A549 (cell line): ENCODE measurements at regions not wholly inside any gene's neighbourhood (a gene's known extent, or its start where the extent isn't known, plus 50 kb on each side); places are given as distances from the start of the nearest gene placed in this dataset.
A peak's percentile ranks its signal among the peaks of the same experiment; 100 is the strongest.

Experiments used
- ATAC-seq, 2 experiments: fragments of 200-7000 bp in 1 of 2; fragments of >200 bp in 1 of 2; cut with Nextera tagmentation in 1 of 2; cut with Tn5 transposase in 1 of 2; 3 replicates each; pipeline versions ENCODE4 v1.8.0 to v1.9.1; 2018 to 2020; ENCODE audit warnings: mild to moderate bottlenecking in 1 of 2, moderate library complexity in 1 of 2
- CTCF ChIA-PET: fragments of 300-600 bp; sonication (Branson Sonifier 250); formaldehyde crosslinking; extraction: SDS; loops from one replicate; lab custom pipeline; 2021; ENCODE audit warnings: antibody characterized with exemption, inconsistent platforms; lab: Yijun Ruan, JAX
- POLR2A ChIA-PET: fragments of 350-600 bp; formaldehyde crosslinking; extraction: SDS; loops from one replicate; lab custom pipeline; 2021; ENCODE audit warnings: antibody characterized with exemption, inconsistent platforms; lab: Yijun Ruan, JAX
- DNase-seq, 2 experiments: peaks; one replicate each; pipeline versions ENCODE4 v3.0.0 to v3.0.0-alpha.2; 2011 to 2016; ENCODE audit warnings: low read depth in 1 of 2, low spot score in 1 of 2
- FAIRE-seq: peaks from 2 replicates; lab custom pipeline; 2011; peaks lifted over from hg19 to GRCh38; lab: Jason Lieb, UNC
- H3K27ac ChIP-seq, 2 experiments: fragments of >200 bp; sonication (Bioruptor Twin); formaldehyde crosslinking; 3 replicates each; pipeline ENCODE4 v1.5.1; 2016 to 2017
- H3K4me1 ChIP-seq: fragments of >200 bp; sonication (Bioruptor Twin); formaldehyde crosslinking; 3 replicates; pipeline ENCODE4 v1.6.1; 2016
- H3K4me2 ChIP-seq: fragments of >200 bp; sonication (Bioruptor Twin); formaldehyde crosslinking; 3 replicates; pipeline ENCODE4 v1.6.1; 2016
- H3K4me3 ChIP-seq: fragments of >200 bp; sonication (Bioruptor Twin); formaldehyde crosslinking; 3 replicates; pipeline ENCODE4 v1.5.1; 2016
- H3K9me3 ChIP-seq: fragments of >200 bp; sonication (Bioruptor Twin); formaldehyde crosslinking; 3 replicates; pipeline ENCODE4 v1.6.1; 2016
- BHLHE40 ChIP-seq: IDR thresholded peaks from 2 replicates; pipeline ENCODE4 v1.6.1; 2012; ENCODE audit warnings: low read depth, low read length, inconsistent platforms
- CBX8 ChIP-seq: fragments of 200-600 bp; sonication (generic); IDR thresholded peaks from 2 replicates; pipeline ENCODE4 v1.6.1; 2016
- CHD4 ChIP-seq: fragments of 200-600 bp; sonication (generic); IDR thresholded peaks from 2 replicates; pipeline ENCODE4 v1.6.1; 2016; ENCODE audit warnings: antibody characterized with exemption, mild to moderate bottlenecking, borderline replicate concordance
- HDAC2 ChIP-seq: fragments of 200-600 bp; sonication (generic); IDR thresholded peaks from 2 replicates; pipeline ENCODE4 v1.6.1; 2016
- HMGXB4 ChIP-seq: fragments of 250-450 bp; sonication (Bioruptor Pico); IDR thresholded peaks from 2 replicates; pipeline ENCODE4 v1.5.0; 2021; ENCODE audit warnings: mild to moderate bottlenecking, moderate library complexity, borderline replicate concordance
- HOXA7 ChIP-seq: fragments of 250-450 bp; sonication (Bioruptor Pico); IDR thresholded peaks from 2 replicates; pipeline ENCODE4 v1.5.0; 2020; ENCODE audit warnings: mild to moderate bottlenecking, moderate library complexity
- HOXB13 ChIP-seq: fragments of 250-450 bp; sonication (Bioruptor Pico); IDR thresholded peaks from 2 replicates; pipeline ENCODE4 v1.5.0; 2020; ENCODE audit warnings: low read depth, mild to moderate bottlenecking, moderate library complexity
- JUN ChIP-seq, 2 experiments: fragments of >200 bp; sonication (Bioruptor Twin); formaldehyde crosslinking; IDR thresholded peaks; 2 replicates in 1 of 2; 3 replicates in 1 of 2; pipeline ENCODE4 v1.6.1; 2016 to 2017
- MAX ChIP-seq: IDR thresholded peaks from 2 replicates; pipeline ENCODE4 v1.6.1; 2012
- RAD21 ChIP-seq, 2 experiments: fragments of >200 bp in 1 of 2; sonication (Bioruptor Twin) in 1 of 2; formaldehyde crosslinking in 1 of 2; IDR thresholded peaks in 1 of 2; conservative IDR thresholded peaks in 1 of 2; 2 replicates in 1 of 2; 3 replicates in 1 of 2; pipeline ENCODE4 v1.6.1; 2012 to 2018; ENCODE audit warnings: inconsistent platforms in 1 of 2
- SMC3 ChIP-seq: fragments of >200 bp; sonication (Bioruptor Twin); formaldehyde crosslinking; IDR thresholded peaks from 3 replicates; pipeline ENCODE4 v1.6.1; 2018; ENCODE audit warnings: inconsistent platforms
- SREBF2 ChIP-seq: fragments of 450-650 bp; IDR thresholded peaks from 2 replicates; pipeline ENCODE4 v1.6.1; 2014; ENCODE audit warnings: mild to moderate bottlenecking, moderate library complexity
- TP53 ChIP-seq: fragments of 250-450 bp; sonication (Bioruptor Pico); IDR thresholded peaks from 2 replicates; pipeline ENCODE4 v1.5.0; 2021; ENCODE audit warnings: mild to moderate bottlenecking, moderate library complexity
- USF2 ChIP-seq: fragments of 450-650 bp; IDR thresholded peaks from 2 replicates; pipeline ENCODE4 v1.6.1; 2014; ENCODE audit warnings: antibody characterized with exemption
- ZC3H11A ChIP-seq: fragments of 450-650 bp; IDR thresholded peaks from 2 replicates; pipeline ENCODE4 v1.6.1; 2014; ENCODE audit warnings: antibody characterized with exemption, mild to moderate bottlenecking
- WGBS: methylation state at CpG from one replicate; pipeline ENCODE4 v1.1.6; 2017; ENCODE audit errors: missing lambda C conversion rate; 5-methylcytosine and 5-hydroxymethylcytosine counted together
- TF ChIP-seq, protein P1 (sequence below): IDR thresholded peaks from 2 replicates; pipeline ENCODE4 v1.6.1; 2012; ENCODE audit warnings: low read depth, borderline replicate concordance
- TF ChIP-seq, protein P2 (sequence below): fragments of 200-600 bp; sonication (generic); IDR thresholded peaks from 2 replicates; pipeline ENCODE4 v1.6.1; 2016; ENCODE audit warnings: antibody characterized with exemption, mild to moderate bottlenecking, moderate library complexity
- TF ChIP-seq, protein P3 (sequence below): fragments of >200 bp; sonication (Bioruptor Twin); formaldehyde crosslinking; IDR thresholded peaks from 3 replicates; pipeline ENCODE4 v1.5.1; 2016

DNA sequence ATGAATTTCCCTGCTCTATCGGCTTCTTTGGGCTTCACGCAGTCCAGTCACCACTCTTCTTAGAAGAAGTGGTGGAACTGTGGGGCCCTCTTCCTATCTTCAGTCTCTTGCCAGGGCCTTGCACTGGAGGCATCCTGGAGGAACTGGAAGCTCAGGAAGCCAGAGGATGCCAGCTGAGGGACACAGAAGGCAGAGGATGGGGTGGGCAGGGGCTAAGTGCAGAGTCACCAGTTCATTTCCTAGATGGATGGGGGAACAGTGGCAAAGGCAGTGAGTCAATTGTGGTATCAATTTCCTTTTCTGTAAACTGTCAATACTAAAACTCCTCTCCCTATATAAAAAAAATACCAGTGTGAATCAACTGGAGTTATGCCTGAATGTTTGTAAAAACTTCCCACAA, 419.7 kb downstream of the KLF12 start:
- Histone ChIP-seq H3K4me2 (no peak overlapping the region), H3K4me3 (no peak overlapping the region), H3K4me1 (peaks cover 5% of the 10 kb centered on the region; the same call in 1 of the 3 replicates), H3K9me3 (no peaks in the 10 kb centered on the region), H3K27ac (no peak overlapping the region)
- CTCF ChIA-PET, result interaction anchor here (0.9 to 1.0 kb wide), 2 partner anchors 11 to 907 kb away, joined by 3 read pairs; no protein-coding TSS in a partner anchor
- DNase-seq (no peak), ATAC-seq (no peak), FAIRE-seq (no peak)
- TF ChIP-seq SREBF2 (no peak), BHLHE40 (no peak), ZC3H11A (no peak), HOXA7 (no peak), HOXB13 (CRISPR knock-in tag) (no peak), MAX (no peak), USF2 (no peak), TP53 (CRISPR knock-in tag) (no peak), HMGXB4 (CRISPR knock-in tag) (no peak), HDAC2 (no peak), CBX8 (no peak), JUN (IDR thresholded peaks at IDR 0.05) (no peak)
- TF ChIP-seq, protein P1, sequence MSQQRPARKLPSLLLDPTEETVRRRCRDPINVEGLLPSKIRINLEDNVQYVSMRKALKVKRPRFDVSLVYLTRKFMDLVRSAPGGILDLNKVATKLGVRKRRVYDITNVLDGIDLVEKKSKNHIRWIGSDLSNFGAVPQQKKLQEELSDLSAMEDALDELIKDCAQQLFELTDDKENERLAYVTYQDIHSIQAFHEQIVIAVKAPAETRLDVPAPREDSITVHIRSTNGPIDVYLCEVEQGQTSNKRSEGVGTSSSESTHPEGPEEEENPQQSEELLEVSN, result no peak
- TF ChIP-seq, protein P2, sequence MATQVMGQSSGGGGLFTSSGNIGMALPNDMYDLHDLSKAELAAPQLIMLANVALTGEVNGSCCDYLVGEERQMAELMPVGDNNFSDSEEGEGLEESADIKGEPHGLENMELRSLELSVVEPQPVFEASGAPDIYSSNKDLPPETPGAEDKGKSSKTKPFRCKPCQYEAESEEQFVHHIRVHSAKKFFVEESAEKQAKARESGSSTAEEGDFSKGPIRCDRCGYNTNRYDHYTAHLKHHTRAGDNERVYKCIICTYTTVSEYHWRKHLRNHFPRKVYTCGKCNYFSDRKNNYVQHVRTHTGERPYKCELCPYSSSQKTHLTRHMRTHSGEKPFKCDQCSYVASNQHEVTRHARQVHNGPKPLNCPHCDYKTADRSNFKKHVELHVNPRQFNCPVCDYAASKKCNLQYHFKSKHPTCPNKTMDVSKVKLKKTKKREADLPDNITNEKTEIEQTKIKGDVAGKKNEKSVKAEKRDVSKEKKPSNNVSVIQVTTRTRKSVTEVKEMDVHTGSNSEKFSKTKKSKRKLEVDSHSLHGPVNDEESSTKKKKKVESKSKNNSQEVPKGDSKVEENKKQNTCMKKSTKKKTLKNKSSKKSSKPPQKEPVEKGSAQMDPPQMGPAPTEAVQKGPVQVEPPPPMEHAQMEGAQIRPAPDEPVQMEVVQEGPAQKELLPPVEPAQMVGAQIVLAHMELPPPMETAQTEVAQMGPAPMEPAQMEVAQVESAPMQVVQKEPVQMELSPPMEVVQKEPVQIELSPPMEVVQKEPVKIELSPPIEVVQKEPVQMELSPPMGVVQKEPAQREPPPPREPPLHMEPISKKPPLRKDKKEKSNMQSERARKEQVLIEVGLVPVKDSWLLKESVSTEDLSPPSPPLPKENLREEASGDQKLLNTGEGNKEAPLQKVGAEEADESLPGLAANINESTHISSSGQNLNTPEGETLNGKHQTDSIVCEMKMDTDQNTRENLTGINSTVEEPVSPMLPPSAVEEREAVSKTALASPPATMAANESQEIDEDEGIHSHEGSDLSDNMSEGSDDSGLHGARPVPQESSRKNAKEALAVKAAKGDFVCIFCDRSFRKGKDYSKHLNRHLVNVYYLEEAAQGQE, result no peak
- WGBS, result 94% methylated on average over 2 of the region's 2 CpGs
- POLR2A ChIA-PET, result no interaction called here

DNA sequence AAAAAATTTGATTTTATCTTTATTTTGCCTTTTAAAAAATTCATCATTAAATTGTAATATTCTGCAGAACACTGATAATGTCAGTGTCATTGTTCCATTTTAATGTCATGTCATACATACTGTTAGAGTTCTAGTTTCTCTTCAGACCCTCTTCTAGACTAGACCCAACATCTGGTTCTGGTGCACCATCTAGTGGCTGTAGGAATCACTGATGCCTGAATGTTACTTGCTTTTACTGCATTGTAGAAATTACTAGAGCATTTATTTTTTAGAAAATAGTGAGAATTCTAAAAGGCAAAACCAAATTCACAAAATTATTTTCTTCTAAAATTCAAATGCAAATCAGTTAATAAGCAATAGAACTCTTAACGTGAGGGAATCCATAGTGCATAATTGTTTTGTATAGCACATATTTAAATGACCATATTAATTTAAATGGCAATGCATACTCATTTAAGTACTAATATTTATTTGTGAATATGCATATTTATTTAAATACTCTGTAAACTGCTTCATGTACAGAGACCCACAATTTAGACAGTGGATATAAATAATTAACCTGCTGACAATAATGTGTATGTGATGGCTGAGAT, 425.7 kb downstream of the KLF12 start:
- Histone ChIP-seq H3K27ac (no peak overlapping the region), H3K4me2 (no peak overlapping the region), H3K4me3 (no peak overlapping the region), H3K4me1 (peaks cover 6% of the 10 kb centered on the region; the same call in 1 of the 3 replicates), H3K9me3 (no peaks in the 10 kb centered on the region)
- TF ChIP-seq CHD4, result no peak
- TF ChIP-seq RAD21 (conservative IDR thresholded peaks at IDR 0.05 in 1 of 2, IDR thresholded peaks at IDR 0.05 in 1 of 2), result peak; percentile 93 to 95
- TF ChIP-seq, protein P3, sequence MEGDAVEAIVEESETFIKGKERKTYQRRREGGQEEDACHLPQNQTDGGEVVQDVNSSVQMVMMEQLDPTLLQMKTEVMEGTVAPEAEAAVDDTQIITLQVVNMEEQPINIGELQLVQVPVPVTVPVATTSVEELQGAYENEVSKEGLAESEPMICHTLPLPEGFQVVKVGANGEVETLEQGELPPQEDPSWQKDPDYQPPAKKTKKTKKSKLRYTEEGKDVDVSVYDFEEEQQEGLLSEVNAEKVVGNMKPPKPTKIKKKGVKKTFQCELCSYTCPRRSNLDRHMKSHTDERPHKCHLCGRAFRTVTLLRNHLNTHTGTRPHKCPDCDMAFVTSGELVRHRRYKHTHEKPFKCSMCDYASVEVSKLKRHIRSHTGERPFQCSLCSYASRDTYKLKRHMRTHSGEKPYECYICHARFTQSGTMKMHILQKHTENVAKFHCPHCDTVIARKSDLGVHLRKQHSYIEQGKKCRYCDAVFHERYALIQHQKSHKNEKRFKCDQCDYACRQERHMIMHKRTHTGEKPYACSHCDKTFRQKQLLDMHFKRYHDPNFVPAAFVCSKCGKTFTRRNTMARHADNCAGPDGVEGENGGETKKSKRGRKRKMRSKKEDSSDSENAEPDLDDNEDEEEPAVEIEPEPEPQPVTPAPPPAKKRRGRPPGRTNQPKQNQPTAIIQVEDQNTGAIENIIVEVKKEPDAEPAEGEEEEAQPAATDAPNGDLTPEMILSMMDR, result peak; percentile 88
- peak; percentile 90 for TF ChIP-seq SMC3
- FAIRE-seq, result no peak
- ChIA-PET CTCF (no interaction called here), POLR2A (no interaction called here)
- peak; percentile 73 to 88; a peak in 5 of 6 replicates for ATAC-seq
- WGBS, result 6% methylated on average over 1 of the region's 1 CpG
- peak; percentile 33 to 72 for DNase-seq
